COLO829 (cell line): ENCODE measurements at regions not wholly inside any gene's neighbourhood (a gene's known extent, or its start where the extent isn't known, plus 50 kb on each side); places are given as distances from the start of the nearest gene placed in this dataset.

ENCODE experiments used
- DNase-seq: peaks from one replicate; pipeline ENCODE4 v3.0.0; 2012; ENCODE audit warnings: low spot score

DNA sequence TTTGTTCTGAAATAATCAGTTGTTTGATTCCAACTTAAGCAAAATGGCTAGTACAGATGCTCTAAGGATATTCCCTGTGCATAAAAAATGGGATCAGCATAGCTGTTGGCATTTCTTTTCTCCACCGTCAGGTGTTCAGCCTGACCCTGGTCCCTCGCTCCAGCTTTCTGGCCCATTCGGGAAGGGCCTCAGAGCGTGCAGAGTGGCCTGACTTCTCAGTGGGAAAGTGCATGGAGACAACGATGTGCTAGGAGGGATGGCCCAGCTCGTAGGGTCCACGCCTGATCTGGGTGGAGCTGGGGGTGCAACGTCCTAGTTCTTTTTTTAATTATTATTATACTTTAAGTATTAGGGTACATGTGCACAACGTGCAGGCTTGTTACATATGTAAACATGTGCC, 319.1 kb upstream of the IRX4 start:
- DNase-seq, result no peak

DNA sequence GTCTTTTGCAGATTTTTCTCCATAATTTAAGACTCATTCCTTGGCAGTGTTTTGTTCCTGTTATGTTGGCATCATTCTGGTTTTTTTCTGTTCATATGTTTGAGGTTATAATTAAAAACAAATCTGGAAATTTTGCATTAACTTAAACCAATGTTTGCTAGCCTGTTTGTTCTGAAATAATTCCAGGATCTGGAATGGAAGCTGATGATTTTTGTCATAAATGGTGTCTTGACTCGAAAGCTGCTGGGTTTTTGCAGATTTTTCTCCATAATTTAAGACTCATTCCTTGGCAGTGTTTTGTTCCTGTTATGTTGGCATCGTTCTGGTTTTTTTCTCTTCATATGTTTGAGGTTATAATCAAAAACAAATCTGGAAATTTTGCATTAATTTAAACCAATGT, 318.7 kb upstream of the IRX4 start:
- DNase-seq, result no peak

DNA sequence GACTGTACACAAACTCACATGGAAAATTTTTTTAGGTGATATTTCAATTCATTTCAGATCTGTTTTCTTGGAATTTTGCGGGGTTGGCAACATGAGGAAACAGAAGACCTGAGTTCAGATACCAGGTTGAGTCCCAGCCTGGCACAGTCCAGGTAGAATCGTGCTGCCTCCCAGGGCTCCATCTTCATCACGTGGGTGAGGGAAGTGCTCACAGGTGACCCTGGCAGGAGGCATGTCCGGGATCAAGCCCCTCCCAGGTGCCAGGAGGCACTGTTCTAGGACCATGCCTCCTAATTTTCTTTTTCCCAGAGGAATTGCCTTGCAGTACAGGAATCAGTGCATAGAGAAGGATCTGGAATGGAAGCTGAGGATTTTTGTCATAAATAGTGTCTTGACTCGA, 318.3 kb upstream of the IRX4 start:
- DNase-seq, result no peak

DNA sequence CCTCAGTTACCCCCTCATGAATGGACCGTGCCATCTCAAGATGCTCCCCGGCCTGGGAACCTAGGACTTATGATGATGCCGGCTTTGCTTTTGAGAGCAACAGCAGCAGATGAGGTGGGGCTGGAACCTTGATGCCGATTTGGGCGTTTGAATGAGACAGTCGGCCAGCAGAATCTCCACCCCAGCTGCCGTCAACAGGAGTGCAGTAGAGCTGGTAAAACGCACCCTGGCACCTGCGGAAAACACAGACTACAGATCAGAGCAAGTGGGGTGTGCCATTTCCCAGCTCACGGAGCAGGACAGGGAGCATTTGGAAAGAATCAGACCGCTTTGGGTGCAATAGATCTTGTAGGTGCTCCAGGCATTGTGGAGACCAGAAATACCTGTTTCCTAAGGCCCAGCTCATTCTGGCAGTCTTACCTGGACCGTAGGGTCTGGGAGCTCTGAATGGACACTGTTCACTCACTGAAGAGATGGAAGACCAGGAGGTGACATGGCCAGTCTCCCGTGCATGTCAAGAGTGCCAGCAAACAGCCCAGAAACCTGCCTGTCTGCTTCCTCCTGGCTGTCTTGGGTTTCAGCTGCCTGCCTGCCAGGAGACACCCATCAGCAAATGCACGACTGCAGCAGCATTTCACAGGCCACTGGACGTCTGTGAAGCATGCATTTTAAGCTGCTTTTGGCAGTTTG, 317.7 kb upstream of the IRX4 start:
- no peak for DNase-seq

DNA sequence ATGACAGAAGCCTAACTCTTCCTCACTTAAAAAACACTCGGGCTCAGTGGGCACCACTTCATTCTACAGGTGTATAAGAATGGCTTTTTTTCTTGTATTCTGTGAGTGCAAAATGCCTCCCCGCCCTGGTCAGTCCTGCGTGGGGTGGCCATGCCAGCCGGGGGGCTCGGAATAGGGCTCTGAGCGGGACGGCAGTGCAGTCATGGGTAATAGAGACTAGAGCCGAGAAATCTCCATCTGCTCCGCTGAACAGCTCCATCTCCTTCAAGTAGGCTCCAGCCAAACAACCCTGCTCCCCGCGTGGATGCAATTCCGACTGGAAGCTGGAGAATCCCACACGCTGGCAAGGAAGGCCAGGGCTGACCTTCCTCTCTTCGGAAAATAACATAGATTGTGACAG, 317.0 kb upstream of the IRX4 start:
- DNase-seq, result no peak

DNA sequence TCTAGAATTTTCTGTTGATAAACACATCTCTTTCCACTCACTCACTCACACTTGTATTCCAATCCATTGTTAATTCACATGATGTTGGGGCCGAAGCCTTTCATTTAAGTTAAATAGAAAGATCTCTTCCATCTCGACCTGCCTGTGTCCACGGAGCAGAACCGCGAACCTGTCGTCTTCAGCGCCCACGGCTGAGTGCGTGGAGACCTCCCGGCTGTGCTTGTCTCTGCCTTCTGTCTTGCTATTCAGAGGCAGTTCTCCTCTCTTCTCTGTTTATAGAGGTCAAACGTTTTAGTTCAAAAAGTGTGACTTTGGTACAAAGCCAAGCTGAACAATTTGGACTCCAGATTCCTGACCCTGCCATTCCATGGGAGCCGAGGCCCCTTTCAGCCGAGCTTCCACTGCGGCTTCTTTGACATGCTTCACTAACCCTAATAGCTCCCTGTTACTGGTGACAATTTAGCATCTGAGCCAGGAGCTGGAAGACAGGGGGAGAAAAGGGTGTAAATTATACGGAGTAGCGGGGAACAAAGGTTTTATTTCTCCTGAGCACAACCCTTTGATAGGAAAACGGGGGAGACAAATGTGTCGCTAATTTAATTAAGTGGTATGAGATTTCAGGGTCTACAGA, 314.4 kb upstream of the IRX4 start:
- no peak for DNase-seq

DNA sequence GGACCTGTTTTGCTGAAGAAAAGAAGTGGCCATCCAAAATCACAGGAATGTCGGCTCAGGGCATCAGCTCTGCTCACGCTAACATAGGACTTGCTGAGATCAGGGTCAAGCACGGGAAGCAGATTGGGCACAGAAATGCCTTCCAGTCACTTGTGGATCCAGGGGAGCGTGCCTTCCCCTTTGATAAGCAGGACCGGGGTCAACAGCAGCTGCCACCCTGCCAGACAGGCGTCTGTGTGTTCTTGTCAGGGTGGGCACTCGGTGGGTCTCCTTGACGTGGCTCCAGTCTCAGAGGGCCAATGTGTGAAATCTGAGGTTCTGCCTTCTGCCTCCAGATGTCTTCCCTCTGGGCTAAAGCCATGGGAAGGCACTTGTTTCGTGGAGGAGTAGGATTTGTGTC, 313.7 kb upstream of the IRX4 start:
- no peak for DNase-seq

DNA sequence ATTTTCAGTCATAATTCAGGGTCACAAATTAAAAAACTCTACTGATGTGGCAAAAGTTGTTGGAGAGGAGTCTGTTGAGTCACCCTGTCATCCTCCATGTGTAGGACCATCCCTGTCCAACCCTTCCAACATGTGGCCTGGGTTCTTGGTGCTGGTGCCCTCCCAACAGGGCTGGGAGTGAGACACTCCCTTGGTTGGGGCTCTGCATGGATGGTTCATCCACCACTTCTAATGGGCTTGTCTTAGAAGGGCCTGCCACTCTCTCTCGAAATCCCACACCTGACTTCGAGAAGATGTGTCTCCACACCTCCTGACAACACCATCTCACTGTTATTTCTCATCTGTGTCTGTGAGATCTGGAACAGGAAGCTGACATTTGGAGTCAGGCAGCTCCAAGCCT, 312.2 kb upstream of the IRX4 start:
- no peak for DNase-seq

DNA sequence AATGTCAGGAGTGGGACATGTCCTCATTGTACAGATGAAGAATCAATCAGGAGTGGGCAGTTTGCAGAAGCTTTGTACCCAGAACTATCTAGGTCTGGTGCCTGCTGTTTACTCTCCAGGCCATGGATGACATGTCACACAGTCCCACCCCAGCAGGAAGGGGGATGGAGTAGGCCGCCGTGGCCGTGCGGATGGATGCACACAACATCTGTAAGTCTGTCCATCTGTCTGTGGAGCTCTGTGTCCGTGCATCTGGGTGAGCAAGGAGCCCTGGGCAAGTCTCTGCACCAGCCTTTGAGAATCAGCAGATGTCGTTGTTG, 311.5 kb upstream of the IRX4 start:
- DNase-seq, result no peak

DNA sequence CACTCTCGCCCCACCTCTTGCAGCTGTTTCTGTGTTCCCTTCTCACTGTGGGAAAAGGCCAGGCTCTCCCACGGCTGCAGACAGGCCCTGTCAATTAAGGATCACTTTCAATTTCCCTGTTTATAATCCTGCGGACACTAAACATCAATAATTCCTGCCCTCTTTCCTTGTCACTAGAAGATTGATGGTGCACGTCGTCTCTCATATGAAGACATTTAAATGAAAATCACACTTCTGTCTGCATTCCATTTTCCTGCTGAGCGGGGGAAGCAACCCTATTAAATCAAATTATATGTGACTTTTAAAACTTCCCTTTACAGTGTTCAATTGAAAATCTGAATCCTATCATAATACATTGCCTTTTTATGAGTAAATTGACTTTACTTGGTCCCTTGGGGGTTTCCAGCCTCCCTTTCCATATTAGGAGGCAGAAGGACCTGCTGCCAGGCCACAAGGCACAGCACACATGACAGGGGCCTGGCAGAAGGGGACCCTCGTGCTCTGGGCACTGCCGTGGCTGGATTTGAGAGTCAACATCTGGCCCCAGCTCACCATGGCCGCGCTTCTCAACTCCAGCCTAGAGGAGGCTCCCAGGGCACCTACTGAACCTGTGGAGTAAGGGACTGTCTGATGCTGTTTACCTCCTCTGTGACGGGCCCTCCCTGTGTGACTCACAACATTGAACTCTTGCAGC, 311.0 kb upstream of the IRX4 start:
- no peak for DNase-seq

DNA sequence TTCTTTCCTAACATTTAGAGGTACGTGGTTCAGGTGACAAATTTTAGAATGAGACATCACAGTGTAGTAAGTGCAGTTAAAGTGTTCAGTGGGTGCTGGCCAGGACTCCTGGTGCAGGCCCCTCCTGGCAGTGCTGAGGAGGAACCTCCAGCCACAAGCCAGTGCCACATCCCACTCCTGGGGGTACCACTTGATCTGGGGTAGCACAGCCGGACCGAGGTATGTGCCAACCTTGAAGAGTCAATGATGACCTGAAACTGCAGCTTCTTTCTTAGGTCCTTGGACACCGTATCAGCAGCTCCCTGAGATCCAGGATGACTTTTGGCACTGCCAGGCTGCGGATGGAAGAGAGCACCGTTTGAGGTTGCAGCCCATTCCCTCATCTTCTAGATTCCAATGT, 310.4 kb upstream of the IRX4 start:
- no peak for DNase-seq

DNA sequence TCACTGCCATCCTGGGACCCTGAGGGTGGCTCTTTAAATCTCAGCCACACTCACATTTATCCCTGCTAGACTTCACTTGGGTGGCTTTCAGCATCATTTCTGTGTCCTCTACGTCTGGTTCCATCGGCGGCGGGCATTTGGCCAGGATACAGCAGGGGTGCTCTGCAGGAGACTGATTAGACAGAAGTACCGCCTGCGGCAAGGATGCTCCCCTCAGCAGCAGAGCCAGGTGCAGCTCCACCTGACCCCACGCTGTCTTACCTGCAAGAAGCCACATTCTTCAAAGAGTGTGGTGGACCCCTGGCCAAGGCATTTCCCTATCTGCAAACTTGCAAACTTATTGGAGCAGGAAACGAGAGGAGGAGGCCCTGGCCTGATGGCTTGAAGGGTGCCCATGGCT, 309.8 kb upstream of the IRX4 start:
- DNase-seq, result no peak

DNA sequence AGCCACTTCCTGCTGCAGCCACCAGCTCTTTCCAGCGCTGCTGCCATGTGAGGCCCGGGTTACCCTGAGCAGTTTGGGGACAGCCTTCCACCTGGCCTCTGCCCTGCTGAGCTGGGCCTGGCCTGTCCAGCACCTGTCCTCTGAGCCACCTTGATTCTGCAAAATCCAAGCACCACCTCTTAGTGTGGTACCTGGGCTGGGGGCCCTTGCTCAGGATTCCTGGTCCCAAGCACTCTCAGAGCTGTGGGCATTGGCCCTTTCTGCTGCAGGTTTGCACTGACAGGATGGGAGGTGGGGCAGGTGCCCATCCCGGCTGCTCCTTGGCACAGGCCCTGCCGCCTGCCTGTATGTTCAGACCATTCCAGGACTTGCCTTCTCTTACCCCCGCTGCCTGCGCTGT, 309.2 kb upstream of the IRX4 start:
- no peak for DNase-seq

DNA sequence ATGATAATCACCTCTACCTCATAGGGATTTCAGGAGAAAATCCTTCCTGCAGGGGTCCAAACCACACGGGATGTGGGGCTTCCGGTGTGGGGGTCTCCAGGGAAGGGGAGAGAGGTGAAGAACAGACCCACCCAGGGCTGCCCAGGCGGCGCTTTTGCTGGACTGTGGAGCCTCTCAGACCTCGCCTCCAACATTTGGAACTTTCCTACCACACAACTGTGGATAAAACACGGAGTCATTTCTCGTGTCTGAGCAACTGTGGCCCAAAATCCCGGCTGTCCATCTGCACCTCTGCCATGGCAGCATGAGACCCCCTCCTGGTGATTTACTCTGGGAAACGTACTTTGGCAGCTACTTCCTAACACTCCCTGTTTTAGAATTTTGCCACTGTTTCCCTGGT, 307.8 kb upstream of the IRX4 start:
- no peak for DNase-seq

DNA sequence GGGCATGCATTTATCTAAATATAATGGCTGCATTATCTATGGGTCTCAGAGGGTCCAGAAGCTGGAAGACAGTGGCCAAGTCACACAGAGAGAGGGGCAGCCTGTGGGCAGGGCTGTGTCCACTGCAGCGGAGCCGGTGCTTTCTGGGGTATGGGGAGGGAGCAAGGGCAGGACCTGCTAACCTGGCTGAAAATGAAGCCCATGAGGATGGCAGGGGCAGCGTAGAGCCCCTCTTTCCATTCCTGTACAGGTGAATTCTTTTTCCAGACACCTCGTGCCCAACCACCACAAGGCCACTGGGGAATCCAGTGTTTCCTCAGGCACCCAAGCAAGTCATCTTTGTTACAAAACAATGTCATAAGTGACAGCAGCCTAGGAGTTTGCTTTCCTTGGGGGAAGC, 305.9 kb upstream of the IRX4 start:
- DNase-seq, result no peak

DNA sequence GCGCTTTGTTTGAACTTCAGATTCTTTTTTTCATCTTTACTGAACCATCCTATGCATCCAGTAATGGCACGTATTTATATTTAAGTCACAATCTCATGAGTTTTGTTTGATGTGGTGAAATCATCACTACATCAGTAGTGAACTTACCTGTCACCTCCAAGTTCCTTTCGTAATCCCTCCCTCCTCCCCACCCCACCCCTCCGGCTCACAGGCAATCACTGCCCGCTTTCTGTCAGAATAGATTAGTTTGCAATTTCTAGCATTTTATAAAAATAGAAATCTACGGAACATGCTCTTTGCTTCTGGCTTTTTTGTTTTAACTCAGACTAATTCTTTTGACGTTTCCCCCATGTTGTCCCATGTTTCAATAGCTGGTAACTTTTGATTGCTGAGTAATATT, 305.4 kb upstream of the IRX4 start:
- no peak for DNase-seq

DNA sequence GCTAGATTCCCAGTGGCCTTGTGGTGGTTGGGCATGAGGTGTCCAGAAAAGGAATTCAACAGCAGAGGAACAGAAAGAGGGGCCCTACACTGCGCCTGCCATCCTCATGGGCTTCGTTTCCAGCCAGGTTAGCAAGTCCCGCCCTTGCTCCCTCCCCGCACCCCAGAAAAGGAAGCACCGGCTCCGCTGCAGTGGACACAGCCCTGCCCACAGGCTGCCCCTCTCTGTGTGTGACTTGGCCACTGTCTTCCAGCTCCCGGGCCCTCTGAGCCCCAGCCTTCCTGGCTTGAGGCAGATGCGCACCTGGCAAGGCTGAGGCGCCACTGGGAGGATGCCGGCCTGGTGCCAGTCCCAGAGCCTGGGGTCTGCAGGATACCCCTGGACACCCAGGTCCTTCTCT, 305.0 kb upstream of the IRX4 start:
- DNase-seq, result no peak

DNA sequence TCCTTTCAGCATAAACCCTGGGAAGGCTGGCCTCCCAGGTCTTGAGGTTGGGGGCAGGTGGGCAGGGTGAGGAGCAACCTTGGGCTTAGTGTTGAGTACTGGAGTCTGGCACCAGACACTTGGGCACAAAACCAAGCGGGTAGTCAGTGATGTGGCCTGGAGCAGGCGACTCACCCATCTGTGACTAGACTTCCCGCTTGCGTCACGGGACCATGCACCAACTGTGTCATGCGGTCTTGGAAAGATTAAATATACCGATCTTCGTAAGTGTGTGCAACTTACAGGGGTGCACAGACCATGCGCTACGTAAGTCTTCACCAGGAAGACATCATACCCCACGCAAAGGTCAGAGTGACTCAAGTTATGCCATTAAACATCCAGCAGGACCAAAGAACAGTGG, 304.4 kb upstream of the IRX4 start:
- no peak for DNase-seq

DNA sequence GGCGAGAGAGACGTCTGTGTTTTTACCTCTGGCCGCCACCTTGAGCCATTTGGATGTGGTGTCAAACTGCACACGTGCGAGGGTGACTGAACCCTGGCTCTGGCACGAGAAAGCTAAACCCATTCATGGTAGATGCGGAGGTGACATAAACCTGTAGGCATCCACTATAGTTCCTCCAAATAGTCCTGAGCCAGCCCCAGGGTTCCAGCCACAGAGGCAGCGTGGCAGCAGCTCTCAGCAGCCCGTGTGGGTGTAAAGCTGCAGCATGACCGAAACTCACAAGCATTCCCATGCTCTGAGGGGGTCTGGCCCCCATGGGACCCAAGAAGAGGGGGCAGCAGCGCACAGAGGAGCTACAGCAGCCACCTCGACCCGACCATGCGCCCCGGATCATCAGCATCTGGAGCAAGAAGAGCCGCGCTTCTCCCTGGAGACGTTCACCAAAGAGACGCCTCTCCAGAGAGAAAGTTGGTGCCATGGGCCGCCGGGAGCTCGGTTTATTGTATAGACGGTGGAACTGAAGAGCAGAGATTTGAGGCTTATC, 303.8 kb upstream of the IRX4 start:
- no peak for DNase-seq

DNA sequence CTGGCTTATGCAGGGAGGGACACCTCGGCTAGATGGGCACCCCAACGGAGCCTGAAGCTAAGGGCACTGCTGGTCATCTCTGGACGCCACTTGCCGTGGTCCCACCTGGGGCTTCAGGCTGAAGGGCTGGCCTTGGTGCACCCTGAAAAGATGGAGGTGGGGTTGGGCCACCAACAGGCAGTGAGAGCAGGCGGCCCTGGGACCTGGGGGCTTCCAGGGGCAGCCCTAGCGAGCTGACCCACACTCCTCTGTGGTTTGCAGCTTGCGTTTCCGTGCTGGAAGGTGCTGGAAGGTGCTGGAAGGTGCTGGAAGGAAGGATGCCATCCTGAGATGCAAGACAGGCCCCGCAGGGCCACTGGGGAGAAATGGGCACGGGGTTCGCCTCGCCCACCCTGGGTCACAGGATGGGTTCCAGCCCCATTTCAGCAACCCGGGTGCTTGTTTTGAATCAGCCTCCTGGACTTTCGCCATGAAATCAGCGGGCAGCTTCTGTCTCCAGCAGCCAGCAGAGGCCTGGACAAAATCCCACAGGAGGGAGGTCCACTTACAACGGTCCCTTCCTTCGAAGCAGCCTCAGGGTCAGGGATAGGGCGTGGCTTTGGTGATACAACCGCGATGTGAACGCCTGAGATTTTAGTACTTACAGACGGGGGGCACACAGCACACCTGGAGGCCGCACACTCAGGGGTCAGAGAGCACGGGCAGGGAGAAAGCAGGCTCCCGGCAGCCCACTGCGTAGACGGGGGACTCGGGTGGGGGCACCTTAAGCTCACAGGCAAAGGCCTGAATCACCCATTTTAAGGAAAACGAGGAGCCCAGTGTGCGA, 303.1 kb upstream of the IRX4 start:
- DNase-seq, result no peak

DNA sequence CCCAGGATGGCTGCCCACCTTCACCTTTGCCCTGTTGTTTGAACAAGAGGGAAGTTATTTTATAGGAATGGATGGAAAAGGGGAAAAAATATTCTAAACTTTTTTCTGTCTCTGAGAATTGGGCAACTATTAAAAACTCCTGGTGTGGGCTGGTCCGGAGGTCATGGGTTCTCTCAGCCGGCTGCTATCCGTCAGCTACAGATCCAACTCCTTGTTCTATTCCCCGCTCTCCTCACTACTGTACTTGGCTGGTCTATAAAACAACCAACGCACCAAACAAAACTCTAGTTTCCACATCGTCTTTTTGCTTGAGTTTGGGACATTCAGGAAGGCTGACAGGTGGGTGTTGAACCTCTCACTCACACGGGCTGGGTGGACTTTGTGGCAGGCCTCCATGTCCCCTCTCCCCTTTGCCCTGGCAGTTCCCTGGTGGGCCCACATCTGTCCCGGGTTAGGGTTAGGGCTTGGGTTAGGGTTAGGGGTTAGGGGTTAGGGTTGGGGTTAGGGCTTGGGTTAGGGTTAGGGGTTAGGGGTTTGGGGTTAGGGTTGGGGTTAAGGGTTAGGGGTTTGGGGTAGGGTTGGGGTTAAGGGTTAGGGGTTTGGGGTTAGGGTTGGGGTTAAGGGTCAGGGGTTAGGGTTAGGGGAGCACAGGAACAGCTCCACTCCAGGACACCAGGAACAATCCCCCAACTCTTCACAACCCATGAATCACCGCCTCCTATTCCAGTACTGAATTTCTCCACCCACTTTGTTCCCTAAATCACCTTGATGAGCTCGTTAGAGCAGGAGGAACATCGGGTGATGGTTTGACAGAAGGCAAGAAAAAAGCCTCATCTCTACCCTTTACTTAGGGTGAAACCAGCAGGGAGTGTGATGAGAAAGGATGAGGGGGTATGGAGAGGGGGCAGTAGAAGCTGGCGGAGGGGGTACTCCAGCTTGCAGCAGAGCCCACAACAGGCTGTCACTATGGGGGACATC, 302.1 kb upstream of the IRX4 start:
- DNase-seq, result no peak

DNA sequence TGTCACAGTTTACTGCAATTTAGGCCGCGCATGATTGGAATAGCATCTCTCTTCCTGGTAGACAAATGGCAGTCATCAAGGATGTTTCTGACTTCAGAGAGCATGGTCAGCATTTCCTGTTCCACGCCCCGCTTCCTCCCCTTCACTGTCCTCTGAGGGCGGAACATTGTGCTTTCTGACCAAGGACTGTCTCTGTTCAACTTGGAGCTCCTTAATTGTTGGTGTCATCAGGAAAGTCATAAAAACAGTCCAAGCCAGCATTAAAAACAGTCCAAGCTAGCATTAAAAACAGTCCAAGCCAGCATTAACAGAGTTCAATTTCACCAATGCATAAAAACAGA, 301.3 kb upstream of the IRX4 start:
- DNase-seq, result no peak
